ENCODE measurements at regions not wholly inside any gene's neighbourhood (a gene's known extent, or its start where the extent isn't known, plus 50 kb on each side); places are given as distances from the start of the nearest gene placed in this dataset.

GRCh38 chrX:36950495-36951253, 57.5 kb upstream of the FAM47C start:
- TF ChIP-seq CTCF (optimal IDR thresholded peaks at IDR 0.05 in 1 of 3, IDR thresholded peaks at IDR 0.05 in 1 of 3, conservative IDR thresholded peaks at IDR 0.05 in 1 of 3; ENCODE audit: extremely low read depth in 1 of 3, insufficient read depth in 2 of 3, low read length in 3 of 3) (no peak), EZH2 (IDR thresholded peaks at IDR 0.05; ENCODE audit: low read length) (no peak)
